DND-41 (cell line): ENCODE measurements at regions not wholly inside any gene's neighbourhood (a gene's known extent, or its start where the extent isn't known, plus 50 kb on each side); places are given as distances from the start of the nearest gene placed in this dataset.

ENCODE experiments used
- ATAC-seq: fragments of 200-7000 bp; cut with Tn5 transposase; 3 replicates; pipeline ENCODE4 v1.9.1; 2021; ENCODE audit warnings: low read depth; ENCODE audit not compliant: insufficient read depth
- DNase-seq: peaks from one replicate; pipeline ENCODE4 v3.0.0-alpha.2; 2020
- H2AFZ ChIP-seq: 2 replicates; pipeline ENCODE4 v1.6.0; 2012; ENCODE audit warnings: low read depth, low read length
- H3K27ac ChIP-seq: 2 replicates; pipeline ENCODE4 v1.5.1; 2012; ENCODE audit warnings: low read length, inconsistent platforms
- H3K27me3 ChIP-seq: fragments of 200-600 bp; sonication (generic); 2 replicates; pipeline ENCODE4 v1.6.0; 2012; ENCODE audit warnings: low read length, mild to moderate bottlenecking, inconsistent platforms; ENCODE audit not compliant: insufficient read depth, poor library complexity
- H3K36me3 ChIP-seq: 2 replicates; pipeline ENCODE4 v1.5.1; 2012; ENCODE audit warnings: low read length, inconsistent platforms; ENCODE audit not compliant: insufficient read depth
- H3K4me1 ChIP-seq: 2 replicates; pipeline ENCODE4 v1.5.1; 2012; ENCODE audit warnings: mild to moderate bottlenecking, low read length; ENCODE audit not compliant: insufficient read depth
- H3K4me2 ChIP-seq: 2 replicates; pipeline ENCODE4 v1.6.0; 2012; ENCODE audit warnings: mild to moderate bottlenecking, moderate library complexity, low read length, inconsistent platforms; ENCODE audit not compliant: insufficient read depth
- H3K4me3 ChIP-seq, 2 experiments: fragments of 200-600 bp in 1 of 2; shearing (Covaris generic) in 1 of 2; 2 replicates each; pipeline ENCODE4 v1.5.1; 2012 to 2016; ENCODE audit warnings: inconsistent platforms in 2 of 2, low read length in 2 of 2, mild to moderate bottlenecking in 2 of 2, low read depth in 1 of 2, moderate library complexity in 1 of 2
- H3K79me2 ChIP-seq: 2 replicates; pipeline ENCODE4 v1.6.0; 2012; ENCODE audit warnings: low read length, inconsistent platforms; ENCODE audit not compliant: insufficient read depth
- H3K9ac ChIP-seq: 2 replicates; pipeline ENCODE4 v1.6.0; 2012; ENCODE audit warnings: low read depth, mild to moderate bottlenecking, inconsistent platforms, low read length, moderate library complexity
- H3K9me3 ChIP-seq: 2 replicates; pipeline ENCODE4 v1.5.1; 2012; ENCODE audit warnings: low read length, moderate library complexity, mild to moderate bottlenecking, inconsistent platforms; ENCODE audit not compliant: insufficient read depth, severe bottlenecking
- H4K20me1 ChIP-seq: 2 replicates; pipeline ENCODE4 v1.6.0; 2012; ENCODE audit warnings: low read length; ENCODE audit not compliant: insufficient read depth
- CTCF ChIP-seq: IDR thresholded peaks from 2 replicates; pipeline ENCODE4 v1.5.1; 2012; ENCODE audit warnings: borderline replicate concordance, low read length, moderate library complexity, mild to moderate bottlenecking; ENCODE audit not compliant: poor library complexity, severe bottlenecking; ENCODE audit errors: extremely low read depth
- EZH2 ChIP-seq: IDR thresholded peaks from 3 replicates; pipeline ENCODE4 v1.6.1; 2012; ENCODE audit warnings: borderline replicate concordance, low read depth, mild to moderate bottlenecking, moderate library complexity, low read length, inconsistent platforms; ENCODE audit not compliant: severe bottlenecking

- Histone ChIP-seq H3K4me1 (no peaks in the 10 kb centered on the region), H3K27ac (no peak overlapping the region), H3K27me3 (peaks cover 7% of the 10 kb centered on the region), H3K4me3 (no peak overlapping the region), H3K36me3 (no peaks in the 10 kb centered on the region), H4K20me1 (no peaks in the 10 kb centered on the region), H3K4me2 (no peak overlapping the region), H2AFZ (no peak overlapping the region), H3K79me2 (no peaks in the 10 kb centered on the region), H3K9me3 (no peaks in the 10 kb centered on the region), H3K9ac (no peak overlapping the region)
- ATAC-seq (no peak), DNase-seq (no peak)
- TF ChIP-seq CTCF (no peak), EZH2 (no peak)
Observed at GRCh38 chr11:33419924-33420323, 162.7 kb downstream of the HIPK3 start.

- DNase-seq, result no peak
- Histone ChIP-seq H3K27ac (no peak overlapping the region), H3K9ac (no peak overlapping the region), H2AFZ (no peak overlapping the region), H3K9me3 (no peaks in the 10 kb centered on the region), H3K27me3 (peaks cover 6% of the 10 kb centered on the region), H3K79me2 (no peaks in the 10 kb centered on the region), H3K4me2 (no peak overlapping the region), H3K4me3 (no peak overlapping the region), H3K36me3 (no peaks in the 10 kb centered on the region), H4K20me1 (no peaks in the 10 kb centered on the region), H3K4me1 (no peaks in the 10 kb centered on the region)
- no peak for TF ChIP-seq CTCF
- no peak for ATAC-seq
Observed at GRCh38 chr11:33417121-33417520, 159.9 kb downstream of the HIPK3 start.

GRCh38 chr11:33413301-33413700 is 156.1 kb downstream of the HIPK3 start:
- Histone ChIP-seq H3K9me3 (no peaks in the 10 kb centered on the region), H3K9ac (no peak overlapping the region), H3K4me3 (no peak overlapping the region), H3K4me2 (no peak overlapping the region), H2AFZ (no peak overlapping the region), H3K27ac (no peak overlapping the region), H3K27me3 (peaks cover 8% of the 10 kb centered on the region), H4K20me1 (no peaks in the 10 kb centered on the region), H3K79me2 (no peaks in the 10 kb centered on the region), H3K4me1 (no peaks in the 10 kb centered on the region), H3K36me3 (no peaks in the 10 kb centered on the region)
- DNase-seq (no peak), ATAC-seq (no peak)
- TF ChIP-seq EZH2, result no peak
- no peak for TF ChIP-seq CTCF

- no peak overlapping the region for H3K4me2 ChIP-seq
- H3K27ac ChIP-seq, result no peak overlapping the region
Observed at GRCh38 chr11:33412241-33412640, 155.1 kb downstream of the HIPK3 start.

More at GRCh38 chr11:33412241-33412640, 155.1 kb downstream of the HIPK3 start:
- H3K9ac ChIP-seq, result no peak overlapping the region
- H3K4me1 ChIP-seq, result no peaks in the 10 kb centered on the region
- no peak overlapping the region for H2AFZ ChIP-seq
- ATAC-seq (no peak), DNase-seq (no peak)
- H3K79me2 ChIP-seq, result no peaks in the 10 kb centered on the region
- TF ChIP-seq CTCF, result no peak
- TF ChIP-seq EZH2, result no peak
- H3K9me3 ChIP-seq, result no peaks in the 10 kb centered on the region
- peaks cover 6% of the 10 kb centered on the region for H3K27me3 ChIP-seq
- no peaks in the 10 kb centered on the region for H3K36me3 ChIP-seq
- H3K4me3 ChIP-seq, result no peak overlapping the region
- H4K20me1 ChIP-seq, result no peaks in the 10 kb centered on the region
